PFSK-1 (cell line): ENCODE measurements at regions not wholly inside any gene's neighbourhood (a gene's known extent, or its start where the extent isn't known, plus 50 kb on each side); places are given as distances from the start of the nearest gene placed in this dataset.

Experiments
- POLR2AphosphoS5 ChIP-seq: IDR thresholded peaks from 2 replicates; pipeline ENCODE4 v1.6.1; 2012; ENCODE audit warnings: low read depth, mild to moderate bottlenecking, control low read depth, low read length, moderate library complexity
- SIN3A ChIP-seq: IDR thresholded peaks from 2 replicates; pipeline ENCODE4 v1.6.1; 2012; ENCODE audit warnings: mild to moderate bottlenecking, low read length, moderate library complexity, borderline replicate concordance; ENCODE audit not compliant: insufficient read depth

GRCh38 chr1:56258371-56258770 lies 321.0 kb downstream of the PLPP3 start:
- TF ChIP-seq SIN3A = no peak
- no peak for TF ChIP-seq POLR2AphosphoS5
